WTC11 (cell line): ENCODE measurements at regions not wholly inside any gene's neighbourhood (a gene's known extent, or its start where the extent isn't known, plus 50 kb on each side); places are given as distances from the start of the nearest gene placed in this dataset.

Experiments
- ATAC-seq: fragments of 200-7000 bp; cut with Tn5 transposase; 2 replicates; pipeline ENCODE4 v1.10.0; 2021; ENCODE audit warnings: mild to moderate bottlenecking, moderate library complexity
- CTCF ChIA-PET: fragments of 300-600 bp; sonication (Branson Sonifier 250); formaldehyde crosslinking; loops from one replicate; lab custom pipeline; 2021; ENCODE audit warnings: antibody characterized with exemption; lab: Charles Lee
- POLR2A ChIA-PET: fragments of 350-600 bp; sonication (Branson Sonifier 250); formaldehyde crosslinking; loops from one replicate; lab custom pipeline; 2021; ENCODE audit warnings: antibody characterized with exemption; lab: Charles Lee
- DNase-seq: peaks from one replicate; pipeline ENCODE4 v3.0.0; 2021; ENCODE audit warnings: low spot score
- H3K27ac Mint-ChIP-seq: 2 replicates; pipeline ENCODE4 v1.8.0; 2021; ENCODE audit warnings: mixed read lengths
- H3K27me3 Mint-ChIP-seq: 2 replicates; pipeline ENCODE4 v1.8.0; 2021; ENCODE audit warnings: low read depth, mild to moderate bottlenecking, moderate library complexity, mixed read lengths
- H3K36me3 Mint-ChIP-seq: 2 replicates; pipeline ENCODE4 v1.8.0; 2021; ENCODE audit warnings: mixed read lengths
- H3K4me1 Mint-ChIP-seq: 2 replicates; pipeline ENCODE4 v1.8.0; 2022; ENCODE audit warnings: mixed read lengths
- H3K4me3 Mint-ChIP-seq: 2 replicates; pipeline ENCODE4 v1.8.0; 2021; ENCODE audit warnings: mild to moderate bottlenecking, moderate library complexity, mixed read lengths
- H3K9me3 Mint-ChIP-seq: 2 replicates; pipeline ENCODE4 v1.8.0; 2021; ENCODE audit warnings: mixed read lengths
- FOXP1 ChIP-seq: sonication (generic); formaldehyde crosslinking; IDR thresholded peaks from 2 replicates; pipeline ENCODE4 v1.8.0; 2022; ENCODE audit warnings: missing genetic modification reagents, mild to moderate bottlenecking, moderate library complexity, borderline replicate concordance
- GABPB1 ChIP-seq: sonication (generic); formaldehyde crosslinking; IDR thresholded peaks from 2 replicates; pipeline ENCODE4 v1.8.1; 2023; ENCODE audit warnings: mild to moderate bottlenecking, missing genetic modification reagents
- GRHL2 ChIP-seq: fragments of 250-450 bp; sonication (Bioruptor Pico); IDR thresholded peaks from 2 replicates; pipeline ENCODE4 v1.8.0; 2022; ENCODE audit warnings: mild to moderate bottlenecking, moderate library complexity; ENCODE audit not compliant: insufficient replicate concordance, severe bottlenecking
- HMGA2 ChIP-seq: fragments of 250-450 bp; sonication (Bioruptor Pico); IDR thresholded peaks from 2 replicates; pipeline ENCODE4 v1.4.0; 2021; ENCODE audit warnings: mild to moderate bottlenecking, moderate library complexity
- IRF2 ChIP-seq: sonication (generic); formaldehyde crosslinking; IDR thresholded peaks from 2 replicates; pipeline ENCODE4 v1.8.0; 2022; ENCODE audit warnings: low read depth, missing genetic modification reagents, borderline replicate concordance
- NFYB ChIP-seq: sonication (generic); formaldehyde crosslinking; conservative IDR thresholded peaks from 2 replicates; pipeline ENCODE4 v1.8.0; 2022; ENCODE audit warnings: low read depth, missing genetic modification reagents
- OVOL2 ChIP-seq: fragments of 250-450 bp; sonication (Bioruptor Pico); IDR thresholded peaks from 2 replicates; pipeline ENCODE4 v1.9.0; 2021; ENCODE audit warnings: mild to moderate bottlenecking, borderline replicate concordance
- PRRX2 ChIP-seq: fragments of 250-450 bp; sonication (Bioruptor Pico); IDR thresholded peaks from 2 replicates; pipeline ENCODE4 v1.8.0; 2021; ENCODE audit warnings: mild to moderate bottlenecking
- SP1 ChIP-seq: sonication (generic); formaldehyde crosslinking; conservative IDR thresholded peaks from 2 replicates; pipeline ENCODE4 v1.8.1; 2022; ENCODE audit warnings: missing genetic modification reagents
- ZNF232 ChIP-seq: sonication (generic); formaldehyde crosslinking; IDR thresholded peaks from 2 replicates; pipeline ENCODE4 v1.8.0; 2022; ENCODE audit warnings: mild to moderate bottlenecking, missing genetic modification reagents
- ZNF423 ChIP-seq: fragments of 250-450 bp; sonication (Bioruptor Pico); IDR thresholded peaks from 2 replicates; pipeline ENCODE4 v2.1.2; 2022; ENCODE audit warnings: mild to moderate bottlenecking, moderate library complexity
- TF ChIP-seq, protein P1 (sequence below): sonication (generic); formaldehyde crosslinking; IDR thresholded peaks from 2 replicates; pipeline ENCODE4 v1.8.1; 2022; ENCODE audit warnings: missing genetic modification reagents, borderline replicate concordance
- TF ChIP-seq, protein P2 (sequence below): sonication (generic); formaldehyde crosslinking; IDR thresholded peaks from 2 replicates; pipeline ENCODE4 v1.8.0; 2022; ENCODE audit warnings: mild to moderate bottlenecking, missing genetic modification reagents
- TF ChIP-seq, protein P3 (sequence below): fragments of 250-450 bp; sonication (Bioruptor Pico); conservative IDR thresholded peaks from 2 replicates; pipeline ENCODE4 v1.9.0; 2021; ENCODE audit warnings: mild to moderate bottlenecking
- TF ChIP-seq, protein P4 (sequence below): sonication (generic); formaldehyde crosslinking; IDR thresholded peaks from 2 replicates; pipeline ENCODE4 v1.8.1; 2023; ENCODE audit warnings: mild to moderate bottlenecking, missing genetic modification reagents, borderline replicate concordance
- TF ChIP-seq, protein P5 (sequence below): sonication (generic); formaldehyde crosslinking; IDR thresholded peaks from 2 replicates; pipeline ENCODE4 v1.8.1; 2023; ENCODE audit warnings: mild to moderate bottlenecking, moderate library complexity, missing genetic modification reagents
- TF ChIP-seq, protein P6 (sequence below): sonication (generic); formaldehyde crosslinking; IDR thresholded peaks from 2 replicates; pipeline ENCODE4 v1.8.0; 2022; ENCODE audit warnings: mild to moderate bottlenecking, missing genetic modification reagents

DNA sequence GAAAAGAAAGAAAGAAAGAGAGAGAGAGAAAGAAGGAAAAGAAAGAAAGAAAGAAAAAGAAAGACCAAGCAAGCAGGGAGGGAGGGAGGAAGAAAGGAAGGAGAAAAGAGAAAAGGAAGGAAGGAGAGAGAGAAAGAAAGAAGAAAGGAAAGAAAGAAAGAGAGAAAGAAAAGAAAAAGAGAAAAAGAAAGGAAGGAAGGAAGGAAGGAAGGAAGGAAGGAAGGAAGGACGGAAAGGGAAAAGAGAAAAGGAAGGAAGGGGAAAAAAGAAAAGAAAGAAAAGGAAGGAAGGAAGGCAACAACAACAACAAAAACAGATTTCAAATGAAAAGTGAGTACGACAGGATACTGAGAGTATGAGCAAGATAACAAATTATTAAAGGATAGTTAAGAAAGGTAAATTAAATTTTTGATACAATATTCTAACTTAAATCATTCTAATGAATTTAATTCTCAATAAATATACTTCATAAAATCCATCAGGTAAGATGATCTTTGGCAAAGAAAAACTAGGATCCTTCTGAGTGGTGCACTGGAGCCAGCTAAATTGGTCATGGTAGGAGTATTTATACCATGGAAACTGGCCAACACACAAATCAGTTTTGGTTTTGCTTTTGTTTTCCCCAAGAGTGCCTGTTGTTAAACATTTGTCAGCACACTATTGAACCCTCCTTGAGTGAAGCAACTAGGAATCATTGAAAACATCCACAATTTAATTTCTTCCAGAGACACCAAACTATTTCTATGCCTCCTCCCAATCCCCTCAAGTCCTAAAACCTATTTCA lies 56.1 kb upstream of the DYRK2 start:
- Mint-ChIP-seq H3K27me3 (peaks cover 2% of the 10 kb centered on the region), H3K9me3 (peaks cover 3% of the 10 kb centered on the region), H3K36me3 (peaks cover 2% of the 10 kb centered on the region), H3K4me3 (no peak overlapping the region), H3K27ac (no peak overlapping the region), H3K4me1 (peaks cover 9% of the 10 kb centered on the region)
- ChIA-PET POLR2A (interaction anchor here (0.7 kb wide), 1 partner anchor 23 kb away, joined by 3 read pairs; no protein-coding TSS in a partner anchor), CTCF (interaction anchor here (0.5 to 0.8 kb wide), 2 partner anchors 28 to 237 kb away, joined by 3 to 4 read pairs; no protein-coding TSS in a partner anchor)
- DNase-seq (no peak), ATAC-seq (no peak)
- no peak for TF ChIP-seq OVOL2
- TF ChIP-seq, protein P1, sequence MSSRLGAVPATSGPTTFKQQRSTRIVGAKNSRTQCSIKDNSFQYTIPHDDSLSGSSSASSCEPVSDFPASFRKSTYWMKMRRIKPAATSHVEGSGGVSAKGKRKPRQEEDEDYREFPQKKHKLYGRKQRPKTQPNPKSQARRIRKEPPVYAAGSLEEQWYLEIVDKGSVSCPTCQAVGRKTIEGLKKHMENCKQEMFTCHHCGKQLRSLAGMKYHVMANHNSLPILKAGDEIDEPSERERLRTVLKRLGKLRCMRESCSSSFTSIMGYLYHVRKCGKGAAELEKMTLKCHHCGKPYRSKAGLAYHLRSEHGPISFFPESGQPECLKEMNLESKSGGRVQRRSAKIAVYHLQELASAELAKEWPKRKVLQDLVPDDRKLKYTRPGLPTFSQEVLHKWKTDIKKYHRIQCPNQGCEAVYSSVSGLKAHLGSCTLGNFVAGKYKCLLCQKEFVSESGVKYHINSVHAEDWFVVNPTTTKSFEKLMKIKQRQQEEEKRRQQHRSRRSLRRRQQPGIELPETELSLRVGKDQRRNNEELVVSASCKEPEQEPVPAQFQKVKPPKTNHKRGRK (CRISPR knock-in tag) = peak; percentile 78; the same call in 1 of the 2 replicates

DNA sequence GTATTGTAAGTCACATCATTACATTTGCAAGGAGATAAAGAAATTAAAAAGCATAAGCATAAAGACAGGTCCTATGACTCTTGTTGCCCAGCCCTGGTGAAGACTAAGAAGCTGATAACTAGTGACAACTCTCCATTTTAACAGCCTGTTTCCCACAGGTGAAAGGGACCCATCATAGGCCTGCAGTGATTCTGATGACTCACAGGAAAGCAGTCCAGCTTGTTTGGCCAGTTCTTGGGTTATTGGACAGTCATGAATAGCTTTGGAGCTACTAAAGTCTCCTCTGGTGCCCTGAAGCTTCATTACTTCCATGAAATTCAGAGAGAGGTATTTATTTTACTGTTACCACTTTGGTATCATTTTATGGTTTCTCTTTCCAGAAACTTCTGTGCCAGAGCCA lies 55.5 kb upstream of the DYRK2 start:
- Mint-ChIP-seq H3K27ac (no peak overlapping the region), H3K9me3 (peaks cover 8% of the 10 kb centered on the region), H3K27me3 (peaks cover 2% of the 10 kb centered on the region), H3K4me3 (no peak overlapping the region), H3K4me1 (peaks cover 9% of the 10 kb centered on the region), H3K36me3 (peaks cover 7% of the 10 kb centered on the region)
- POLR2A ChIA-PET = no interaction called here
- DNase-seq (no peak), ATAC-seq (no peak)
- CTCF ChIA-PET = interaction anchor here (0.5 to 0.8 kb wide), 2 partner anchors 27 to 237 kb away, joined by 3 to 4 read pairs; no protein-coding TSS in a partner anchor
- TF ChIP-seq, protein P2, sequence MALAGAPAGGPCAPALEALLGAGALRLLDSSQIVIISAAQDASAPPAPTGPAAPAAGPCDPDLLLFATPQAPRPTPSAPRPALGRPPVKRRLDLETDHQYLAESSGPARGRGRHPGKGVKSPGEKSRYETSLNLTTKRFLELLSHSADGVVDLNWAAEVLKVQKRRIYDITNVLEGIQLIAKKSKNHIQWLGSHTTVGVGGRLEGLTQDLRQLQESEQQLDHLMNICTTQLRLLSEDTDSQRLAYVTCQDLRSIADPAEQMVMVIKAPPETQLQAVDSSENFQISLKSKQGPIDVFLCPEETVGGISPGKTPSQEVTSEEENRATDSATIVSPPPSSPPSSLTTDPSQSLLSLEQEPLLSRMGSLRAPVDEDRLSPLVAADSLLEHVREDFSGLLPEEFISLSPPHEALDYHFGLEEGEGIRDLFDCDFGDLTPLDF (CRISPR knock-in tag) = no peak
- TF ChIP-seq, protein P3, sequence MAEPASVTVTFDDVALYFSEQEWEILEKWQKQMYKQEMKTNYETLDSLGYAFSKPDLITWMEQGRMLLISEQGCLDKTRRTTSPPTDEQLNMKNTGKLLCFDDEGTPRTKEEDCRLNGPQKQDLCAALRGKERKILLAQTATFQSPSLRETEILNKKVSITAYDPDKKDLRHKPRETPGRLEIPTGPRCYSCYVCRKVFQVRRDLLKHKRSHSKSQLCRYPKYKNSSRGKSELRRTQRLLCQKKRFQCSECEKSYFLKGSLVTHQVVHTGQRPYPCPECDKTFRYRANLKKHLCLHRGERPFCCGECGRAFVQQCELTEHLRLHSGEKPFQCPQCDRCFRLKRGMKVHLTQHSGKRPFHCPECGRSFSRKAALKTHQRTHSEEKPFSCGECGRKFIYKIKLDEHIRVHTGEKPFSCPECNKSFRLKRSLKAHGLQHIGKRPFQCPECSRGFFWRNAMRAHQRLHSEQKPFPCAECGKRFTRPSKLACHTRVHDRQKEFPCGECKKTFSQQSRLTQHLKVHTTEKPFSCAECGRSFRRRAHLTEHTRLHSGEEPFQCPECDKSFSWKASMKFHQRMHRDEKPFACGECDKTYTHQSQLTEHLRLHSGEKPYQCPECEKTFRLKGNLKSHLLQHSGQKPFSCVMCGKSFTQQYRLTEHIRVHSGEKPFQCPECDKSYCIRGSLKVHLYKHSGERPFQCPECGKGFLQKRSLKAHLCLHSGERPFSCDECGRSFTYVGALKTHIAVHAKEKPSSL (CRISPR knock-in tag) = no peak
- TF ChIP-seq ZNF232 (CRISPR knock-in tag) (no peak), PRRX2 (CRISPR knock-in tag) (no peak), GABPB1 (CRISPR knock-in tag) (no peak), FOXP1 (CRISPR knock-in tag) (no peak), IRF2 (CRISPR knock-in tag) (no peak), SP1 (CRISPR knock-in tag) (no peak), NFYB (CRISPR knock-in tag) (no peak), GRHL2 (CRISPR knock-in tag) (no peak), ZNF423 (no peak), HMGA2 (CRISPR knock-in tag) (no peak)
- TF ChIP-seq, protein P4, sequence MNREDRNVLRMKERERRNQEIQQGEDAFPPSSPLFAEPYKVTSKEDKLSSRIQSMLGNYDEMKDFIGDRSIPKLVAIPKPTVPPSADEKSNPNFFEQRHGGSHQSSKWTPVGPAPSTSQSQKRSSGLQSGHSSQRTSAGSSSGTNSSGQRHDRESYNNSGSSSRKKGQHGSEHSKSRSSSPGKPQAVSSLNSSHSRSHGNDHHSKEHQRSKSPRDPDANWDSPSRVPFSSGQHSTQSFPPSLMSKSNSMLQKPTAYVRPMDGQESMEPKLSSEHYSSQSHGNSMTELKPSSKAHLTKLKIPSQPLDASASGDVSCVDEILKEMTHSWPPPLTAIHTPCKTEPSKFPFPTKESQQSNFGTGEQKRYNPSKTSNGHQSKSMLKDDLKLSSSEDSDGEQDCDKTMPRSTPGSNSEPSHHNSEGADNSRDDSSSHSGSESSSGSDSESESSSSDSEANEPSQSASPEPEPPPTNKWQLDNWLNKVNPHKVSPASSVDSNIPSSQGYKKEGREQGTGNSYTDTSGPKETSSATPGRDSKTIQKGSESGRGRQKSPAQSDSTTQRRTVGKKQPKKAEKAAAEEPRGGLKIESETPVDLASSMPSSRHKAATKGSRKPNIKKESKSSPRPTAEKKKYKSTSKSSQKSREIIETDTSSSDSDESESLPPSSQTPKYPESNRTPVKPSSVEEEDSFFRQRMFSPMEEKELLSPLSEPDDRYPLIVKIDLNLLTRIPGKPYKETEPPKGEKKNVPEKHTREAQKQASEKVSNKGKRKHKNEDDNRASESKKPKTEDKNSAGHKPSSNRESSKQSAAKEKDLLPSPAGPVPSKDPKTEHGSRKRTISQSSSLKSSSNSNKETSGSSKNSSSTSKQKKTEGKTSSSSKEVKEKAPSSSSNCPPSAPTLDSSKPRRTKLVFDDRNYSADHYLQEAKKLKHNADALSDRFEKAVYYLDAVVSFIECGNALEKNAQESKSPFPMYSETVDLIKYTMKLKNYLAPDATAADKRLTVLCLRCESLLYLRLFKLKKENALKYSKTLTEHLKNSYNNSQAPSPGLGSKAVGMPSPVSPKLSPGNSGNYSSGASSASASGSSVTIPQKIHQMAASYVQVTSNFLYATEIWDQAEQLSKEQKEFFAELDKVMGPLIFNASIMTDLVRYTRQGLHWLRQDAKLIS = no peak
- TF ChIP-seq, protein P5, sequence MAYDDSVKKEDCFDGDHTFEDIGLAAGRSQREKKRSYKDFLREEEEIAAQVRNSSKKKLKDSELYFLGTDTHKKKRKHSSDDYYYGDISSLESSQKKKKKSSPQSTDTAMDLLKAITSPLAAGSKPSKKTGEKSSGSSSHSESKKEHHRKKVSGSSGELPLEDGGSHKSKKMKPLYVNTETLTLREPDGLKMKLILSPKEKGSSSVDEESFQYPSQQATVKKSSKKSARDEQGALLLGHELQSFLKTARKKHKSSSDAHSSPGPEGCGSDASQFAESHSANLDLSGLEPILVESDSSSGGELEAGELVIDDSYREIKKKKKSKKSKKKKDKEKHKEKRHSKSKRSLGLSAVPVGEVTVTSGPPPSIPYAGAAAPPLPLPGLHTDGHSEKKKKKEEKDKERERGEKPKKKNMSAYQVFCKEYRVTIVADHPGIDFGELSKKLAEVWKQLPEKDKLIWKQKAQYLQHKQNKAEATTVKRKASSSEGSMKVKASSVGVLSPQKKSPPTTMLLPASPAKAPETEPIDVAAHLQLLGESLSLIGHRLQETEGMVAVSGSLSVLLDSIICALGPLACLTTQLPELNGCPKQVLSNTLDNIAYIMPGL (CRISPR knock-in tag) = no peak
- TF ChIP-seq, protein P6, sequence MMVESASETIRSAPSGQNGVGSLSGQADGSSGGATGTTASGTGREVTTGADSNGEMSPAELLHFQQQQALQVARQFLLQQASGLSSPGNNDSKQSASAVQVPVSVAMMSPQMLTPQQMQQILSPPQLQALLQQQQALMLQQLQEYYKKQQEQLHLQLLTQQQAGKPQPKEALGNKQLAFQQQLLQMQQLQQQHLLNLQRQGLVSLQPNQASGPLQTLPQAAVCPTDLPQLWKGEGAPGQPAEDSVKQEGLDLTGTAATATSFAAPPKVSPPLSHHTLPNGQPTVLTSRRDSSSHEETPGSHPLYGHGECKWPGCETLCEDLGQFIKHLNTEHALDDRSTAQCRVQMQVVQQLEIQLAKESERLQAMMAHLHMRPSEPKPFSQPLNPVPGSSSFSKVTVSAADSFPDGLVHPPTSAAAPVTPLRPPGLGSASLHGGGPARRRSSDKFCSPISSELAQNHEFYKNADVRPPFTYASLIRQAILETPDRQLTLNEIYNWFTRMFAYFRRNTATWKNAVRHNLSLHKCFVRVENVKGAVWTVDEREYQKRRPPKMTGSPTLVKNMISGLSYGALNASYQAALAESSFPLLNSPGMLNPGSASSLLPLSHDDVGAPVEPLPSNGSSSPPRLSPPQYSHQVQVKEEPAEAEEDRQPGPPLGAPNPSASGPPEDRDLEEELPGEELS (CRISPR knock-in tag) = no peak
